ENCODE measurements at regions not wholly inside any gene's neighbourhood (a gene's known extent, or its start where the extent isn't known, plus 50 kb on each side); places are given as distances from the start of the nearest gene placed in this dataset.
A peak's percentile ranks its signal among the peaks of the same experiment; 100 is the strongest.

GRCh38 chr9:124179196-124180071 is 78.3 kb upstream of the NEK6 start:
- DNase-seq (ENCODE audit: low read depth in 2 of 2): no peak

- DNase-seq (ENCODE audit: low read depth in 2 of 2): no peak
Observed at GRCh38 chr9:124180557-124180956, 77.2 kb upstream of the NEK6 start.

DNA sequence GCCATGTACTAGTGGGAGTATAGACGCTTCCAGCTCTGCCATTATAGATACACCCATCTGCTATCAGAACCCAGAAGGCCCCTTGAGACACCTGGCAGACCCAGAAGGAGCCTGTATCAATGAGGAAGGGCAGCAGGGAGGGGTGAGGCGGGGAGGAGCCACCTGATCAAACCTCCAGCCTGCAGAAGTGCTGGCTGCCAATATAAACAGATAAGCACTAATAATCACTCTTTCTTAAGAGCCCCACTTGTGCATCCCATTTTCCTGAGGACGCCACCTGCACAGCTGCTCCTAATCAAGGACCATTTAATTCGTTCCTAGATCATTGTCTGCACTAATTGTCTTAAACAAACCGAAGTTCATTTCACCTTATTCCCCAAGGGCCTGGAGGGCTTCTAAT is 75.0 kb upstream of the NEK6 start:
- no peak for DNase-seq (ENCODE audit: low read depth in 2 of 2)

DNA sequence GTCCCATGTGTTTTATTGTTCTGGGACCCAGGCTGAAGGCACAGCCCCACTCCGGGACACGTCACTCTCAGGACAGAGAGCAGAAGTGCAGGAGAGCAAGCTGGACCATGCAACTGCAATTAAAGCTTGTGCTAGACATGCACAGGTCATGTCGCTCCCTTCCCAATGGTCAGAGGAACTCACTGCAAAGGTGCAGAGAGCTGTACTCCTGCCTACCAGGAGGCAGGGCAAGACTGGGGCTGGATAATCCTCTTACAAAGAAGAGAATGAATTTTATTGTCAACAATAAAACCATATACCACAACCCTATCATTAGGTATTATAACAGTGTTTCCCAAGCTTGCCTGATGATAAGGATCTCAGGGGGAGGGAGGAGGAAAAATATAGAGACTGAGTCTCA is 74.0 kb upstream of the NEK6 start:
- no peak for DNase-seq (ENCODE audit: low read depth in 2 of 2)

DNA sequence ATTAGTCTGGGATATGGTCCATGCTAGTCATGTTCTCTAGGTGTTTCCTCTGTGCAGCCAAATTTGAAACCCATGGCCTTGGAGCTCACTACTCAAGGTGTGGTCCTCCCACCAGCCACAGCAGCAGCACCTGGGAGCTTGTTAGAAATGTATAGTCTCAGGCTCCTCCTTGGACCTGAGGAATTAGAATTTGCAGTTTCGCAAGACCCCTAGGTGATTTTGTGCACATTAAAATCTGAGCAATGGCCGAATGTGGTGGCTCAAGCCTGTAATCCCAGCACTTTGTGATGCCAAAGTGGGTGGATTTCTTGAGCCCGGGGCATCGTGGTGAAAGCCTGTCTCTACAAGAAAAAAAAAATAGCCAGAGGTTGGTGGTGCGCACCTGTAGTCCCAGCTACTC is 72.3 kb upstream of the NEK6 start:
- DNase-seq (ENCODE audit: low read depth in 2 of 2): no peak

GRCh38 chr9:124187311-124187710 is 70.4 kb upstream of the NEK6 start:
- no peak for DNase-seq (ENCODE audit: low read depth in 2 of 2)

DNA sequence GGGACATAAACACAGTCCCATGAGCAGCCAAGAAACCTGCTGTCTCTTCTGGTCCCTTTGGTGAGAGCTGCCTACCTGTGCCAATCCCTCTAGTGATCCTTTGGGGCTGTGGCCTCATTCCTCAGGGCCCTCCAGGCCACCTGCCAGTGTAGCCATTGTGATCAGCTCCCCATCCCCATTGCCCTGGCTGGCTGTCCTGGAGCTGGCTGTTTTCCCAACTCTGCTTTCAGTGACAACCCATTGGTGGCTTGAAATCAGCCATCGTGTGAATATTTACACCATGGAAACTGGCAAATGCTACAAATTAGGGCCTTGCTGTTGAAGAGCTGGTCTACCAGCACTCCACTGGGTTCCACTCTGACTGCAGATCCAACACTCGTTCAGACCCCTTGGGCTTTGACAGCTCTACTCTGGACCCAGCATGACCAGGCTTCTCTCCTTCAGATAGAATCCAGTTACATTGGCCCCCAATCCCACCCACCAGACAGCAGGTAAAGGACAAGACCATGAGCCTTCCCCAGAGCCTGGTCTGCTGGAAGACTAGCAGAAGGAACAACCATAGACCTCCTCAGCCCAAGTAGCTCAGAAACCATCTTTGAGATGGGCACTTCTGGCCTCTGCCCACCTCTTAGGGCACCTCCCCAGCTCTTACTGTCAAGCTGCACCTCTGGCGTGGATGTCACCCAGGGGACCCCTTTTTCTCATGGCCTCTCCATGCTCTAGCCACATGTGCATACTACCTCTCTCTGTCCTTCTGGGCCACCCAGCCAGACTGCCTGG is 69.2 kb upstream of the NEK6 start:
- DNase-seq (ENCODE audit: low read depth in 2 of 2): no peak

GRCh38 chr9:124190761-124191160 is 67.0 kb upstream of the NEK6 start:
- DNase-seq (ENCODE audit: low read depth in 2 of 2): no peak

DNA sequence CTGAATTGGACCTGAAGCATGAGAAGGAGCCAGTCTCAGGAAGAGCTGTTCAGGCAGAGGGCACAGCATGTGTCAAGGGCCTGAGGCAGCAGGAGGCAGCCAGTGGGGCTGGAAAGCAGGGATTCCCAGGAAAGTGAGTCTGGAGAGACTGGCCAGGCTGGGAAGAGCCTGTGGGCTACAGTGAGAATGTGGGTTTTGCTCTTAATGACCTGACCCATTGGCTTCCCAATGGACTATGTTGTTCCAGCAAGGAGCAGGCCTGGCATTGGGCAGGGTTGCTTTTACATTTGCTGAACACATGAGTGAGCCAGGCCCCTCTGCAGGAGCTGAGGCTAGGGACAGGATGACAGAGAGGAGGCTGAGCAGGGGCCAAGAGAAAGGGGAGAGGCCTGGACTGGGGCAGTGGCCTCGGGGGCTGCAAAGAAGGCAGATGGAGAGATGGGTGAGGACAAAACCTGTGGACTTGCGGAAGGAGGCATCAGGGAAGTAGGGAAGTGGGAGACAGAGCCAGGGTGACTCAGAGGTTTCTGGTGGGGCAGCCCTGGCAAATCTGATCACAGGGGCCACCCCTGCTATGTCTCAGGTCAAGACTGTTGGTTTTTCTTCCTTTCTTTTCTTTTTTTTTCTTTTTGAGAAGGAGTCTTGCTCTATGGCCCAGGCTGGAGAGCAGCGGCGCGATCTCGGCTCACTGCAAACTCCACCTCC is 65.9 kb upstream of the NEK6 start:
- no peak for DNase-seq (ENCODE audit: low read depth in 2 of 2)

DNA sequence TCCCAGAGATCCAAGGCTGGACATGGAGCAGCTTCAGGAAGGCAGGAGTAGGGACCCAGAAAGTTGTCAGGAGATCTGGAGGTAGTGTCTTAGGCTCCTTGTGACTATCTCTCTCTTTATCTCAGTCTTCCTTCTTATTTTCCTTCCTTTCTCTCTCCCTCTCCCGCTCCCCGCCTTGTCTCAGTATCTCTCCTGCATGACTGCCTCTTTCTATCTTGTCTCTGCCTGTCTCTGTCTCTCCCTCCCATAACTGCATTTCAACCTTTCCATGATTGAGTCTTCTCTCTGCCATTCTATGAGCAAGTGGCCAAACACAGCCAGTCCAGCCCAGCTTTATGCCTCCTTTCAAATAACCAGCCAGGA is 61.0 kb upstream of the NEK6 start:
- no peak for DNase-seq (ENCODE audit: low read depth in 2 of 2)

- no peak for DNase-seq (ENCODE audit: low read depth in 2 of 2)
Observed at GRCh38 chr9:124197177-124198095, 60.3 kb upstream of the NEK6 start.

DNA sequence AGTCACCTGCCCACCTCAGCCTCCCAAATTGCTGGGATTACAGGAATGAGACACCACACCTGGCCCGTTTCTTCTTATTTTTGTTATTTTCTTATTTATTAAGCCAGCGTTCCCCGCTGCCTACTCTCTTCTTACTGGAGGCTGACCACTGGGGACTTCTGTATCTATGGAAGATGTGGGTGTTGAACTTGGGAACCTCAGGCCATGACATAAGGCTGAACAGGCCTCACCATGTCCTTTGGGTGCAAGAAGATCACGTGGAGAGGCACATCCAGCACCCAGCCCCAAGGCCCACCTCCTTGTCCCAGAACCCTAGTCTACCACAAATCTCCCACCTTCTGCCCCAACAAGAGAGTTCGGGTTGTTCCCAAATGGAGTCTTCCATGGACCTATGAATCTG is 59.4 kb upstream of the NEK6 start:
- no peak for DNase-seq (ENCODE audit: low read depth in 2 of 2)

DNA sequence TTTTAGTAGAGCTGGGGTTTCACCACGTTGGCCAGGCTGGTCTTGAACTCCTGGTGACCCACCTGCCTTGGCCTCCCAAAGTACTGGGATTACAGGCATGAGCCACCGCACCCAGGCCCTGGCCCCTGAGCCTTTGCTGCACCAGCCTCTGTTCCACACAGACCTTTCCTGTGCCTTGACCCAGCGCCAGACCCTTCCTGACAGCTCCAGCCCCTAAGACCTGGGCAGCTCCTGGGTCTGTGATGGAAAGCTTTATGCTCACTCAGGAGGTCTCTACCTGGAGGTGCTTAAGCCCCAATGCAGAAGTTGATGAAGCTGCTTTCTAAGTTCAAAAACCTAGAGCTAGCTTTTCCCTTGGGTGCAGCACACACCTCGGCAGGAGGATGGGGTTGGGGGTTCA is 58.8 kb upstream of the NEK6 start:
- no peak for DNase-seq (ENCODE audit: low read depth in 2 of 2)

DNA sequence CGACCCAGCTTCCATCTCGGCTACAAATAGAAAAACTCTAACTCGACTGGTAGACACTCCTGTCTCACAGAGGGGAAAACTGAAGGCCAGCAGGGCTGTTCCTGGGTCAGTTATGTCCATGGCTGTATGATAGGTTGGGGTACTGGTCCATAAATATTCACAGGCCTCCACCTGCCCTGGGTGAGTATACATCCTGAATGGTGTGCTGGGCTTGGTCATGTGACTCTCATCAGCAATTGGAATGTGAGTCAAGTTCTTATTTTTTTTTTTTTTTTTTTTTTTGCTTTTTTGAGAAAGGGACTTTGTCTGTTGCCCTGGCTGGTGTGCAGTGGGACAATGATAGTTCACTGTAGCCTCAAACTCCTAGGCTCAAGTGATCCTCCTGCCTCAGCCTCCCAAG is 58.3 kb upstream of the NEK6 start:
- no peak for DNase-seq (ENCODE audit: low read depth in 2 of 2)

DNA sequence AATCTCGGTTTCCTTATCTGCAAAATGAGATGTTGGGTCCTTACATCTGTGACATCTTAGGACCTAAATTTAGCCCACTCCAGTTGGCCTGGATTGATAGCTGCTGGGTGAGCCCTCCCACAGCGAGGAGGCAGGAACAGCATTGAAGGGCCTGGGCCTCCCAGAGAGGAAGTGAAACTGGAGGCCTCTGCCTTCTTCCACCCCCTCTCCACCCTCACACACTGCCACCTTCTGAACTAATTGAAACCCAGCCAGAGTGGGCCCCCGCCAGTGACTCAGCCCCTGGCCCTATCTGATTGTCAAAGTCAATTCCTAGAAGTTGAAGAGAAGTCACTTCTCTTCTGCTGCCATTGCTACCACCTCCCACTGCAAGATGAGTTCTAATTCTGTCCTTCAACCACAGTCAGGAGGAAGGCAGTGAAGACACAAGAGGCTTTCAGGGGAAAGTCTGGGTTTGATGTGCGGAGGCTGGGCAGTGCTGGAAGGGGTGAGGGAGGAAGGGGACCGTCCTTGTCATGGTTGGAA is 55.2 kb upstream of the NEK6 start:
- peak; percentile 68 to 69 for DNase-seq (ENCODE audit: low read depth in 2 of 2)

DNA sequence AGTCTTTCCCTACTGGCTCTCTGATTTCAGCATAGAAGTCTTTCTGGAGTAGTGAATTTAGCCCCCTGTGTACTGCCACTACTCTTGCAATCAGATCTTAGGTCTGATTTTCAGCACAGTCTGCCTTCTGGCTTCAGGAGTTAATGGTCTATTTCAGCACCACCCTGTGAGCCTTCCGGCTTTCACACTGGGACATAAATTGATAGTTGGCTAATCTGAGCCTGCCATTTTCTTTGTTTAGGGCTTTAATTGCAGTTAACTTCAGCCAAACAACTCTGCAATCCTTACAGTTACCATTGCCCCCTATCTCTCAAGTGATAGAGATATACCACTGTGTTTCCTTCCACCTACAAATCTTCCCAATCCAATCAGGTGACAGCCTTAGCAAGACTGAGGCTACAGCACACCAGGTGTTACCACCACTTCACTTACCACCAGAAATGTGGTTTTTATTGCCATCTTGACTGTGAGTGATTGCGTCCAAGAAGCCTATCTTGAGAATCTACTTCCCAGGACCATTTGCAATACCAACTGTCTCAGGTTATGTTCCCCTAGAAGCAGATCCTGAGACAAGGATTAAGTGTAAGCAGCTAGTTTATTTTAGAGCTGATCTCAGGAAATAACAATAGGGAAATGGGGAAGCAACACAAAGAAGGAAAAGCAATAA is 51.9 kb upstream of the NEK6 start:
- no peak for DNase-seq (ENCODE audit: low read depth in 2 of 2)

GRCh38 chr9:124206391-124206790 is 51.4 kb upstream of the NEK6 start:
- DNase-seq (ENCODE audit: low read depth in 2 of 2): no peak
